CD8-positive, alpha-beta memory T cell (primary cell): ENCODE measurements at regions not wholly inside any gene's neighbourhood (a gene's known extent, or its start where the extent isn't known, plus 50 kb on each side); places are given as distances from the start of the nearest gene placed in this dataset.
"Not testable (repeated sequence)": the region's sequence is repeated elsewhere in the genome, so short reads cannot be mapped to it uniquely, and the experiment has no call there.

ENCODE experiments used
- CTCF ChIA-PET: fragments of 350-600 bp; sonication (Branson Sonifier 250); formaldehyde crosslinking; loops from one replicate; lab custom pipeline; 2021; ENCODE audit warnings: antibody characterized with exemption; lab: Charles Lee
- POLR2A ChIA-PET: fragments of 350-600 bp; sonication (Branson Sonifier 250); formaldehyde crosslinking; loops from one replicate; lab custom pipeline; 2021; ENCODE audit warnings: antibody characterized with exemption; lab: Charles Lee
- DNase-seq, 5 donors: peaks; one replicate each; pipeline versions ENCODE4 v3.0.0 to v3.0.0-alpha.2; 2020 to 2022; ENCODE audit warnings: mixed read lengths in 1 of 5
- H3K27ac ChIP-seq: one replicate; pipeline ENCODE4 v1.7.0; 2013; ENCODE audit warnings: low read depth, mild to moderate bottlenecking, low read length, moderate library complexity
- H3K27me3 ChIP-seq: 2 replicates; pipeline ENCODE4 v1.7.0; 2013; ENCODE audit warnings: low read length, mild to moderate bottlenecking; ENCODE audit not compliant: insufficient read depth, poor library complexity, severe bottlenecking
- H3K36me3 ChIP-seq: 2 replicates; pipeline ENCODE4 v1.7.0; 2013; ENCODE audit warnings: mild to moderate bottlenecking, low read length, moderate library complexity; ENCODE audit not compliant: insufficient read depth
- H3K4me1 ChIP-seq: 2 replicates; pipeline ENCODE4 v1.7.0; 2013; ENCODE audit warnings: mild to moderate bottlenecking, low read length, moderate library complexity; ENCODE audit not compliant: insufficient read depth
- H3K4me3 ChIP-seq: 2 replicates; pipeline ENCODE4 v1.7.0; 2013; ENCODE audit warnings: mild to moderate bottlenecking, low read length
- H3K9me3 ChIP-seq: 2 replicates; pipeline ENCODE4 v1.7.0; 2013; ENCODE audit warnings: mild to moderate bottlenecking, low read length
- H3K27ac Mint-ChIP-seq, 8 donors: one replicate each; pipeline ENCODE4 v1.8.0; 2020 to 2021; ENCODE audit warnings: mixed read lengths in 8 of 8, mild to moderate bottlenecking in 6 of 8, inconsistent platforms in 3 of 8, moderate library complexity in 3 of 8
- H3K27me3 Mint-ChIP-seq, 2 donors: one replicate each; pipeline ENCODE4 v1.8.0; 2020 to 2021; ENCODE audit warnings: mixed read lengths in 2 of 2, mild to moderate bottlenecking in 1 of 2, moderate library complexity in 1 of 2
- H3K36me3 Mint-ChIP-seq, 3 donors: one replicate each; pipeline ENCODE4 v1.8.0; 2020 to 2021; ENCODE audit warnings: mixed read lengths in 3 of 3, inconsistent platforms in 1 of 3, mild to moderate bottlenecking in 1 of 3
- H3K4me1 Mint-ChIP-seq, 3 donors: one replicate each; pipeline ENCODE4 v1.8.0; 2020 to 2021; ENCODE audit warnings: mixed read lengths in 3 of 3, inconsistent platforms in 1 of 3, mild to moderate bottlenecking in 1 of 3
- H3K4me3 Mint-ChIP-seq, 7 donors: one replicate each; pipeline ENCODE4 v1.8.0; 2020 to 2021; ENCODE audit warnings: mixed read lengths in 7 of 7, mild to moderate bottlenecking in 6 of 7, moderate library complexity in 4 of 7, inconsistent platforms in 2 of 7
- H3K9me3 Mint-ChIP-seq, 5 donors: one replicate each; pipeline ENCODE4 v1.8.0; 2020 to 2022; ENCODE audit warnings: mixed read lengths in 5 of 5, mild to moderate bottlenecking in 3 of 5, moderate library complexity in 2 of 5, inconsistent platforms in 1 of 5

DNA sequence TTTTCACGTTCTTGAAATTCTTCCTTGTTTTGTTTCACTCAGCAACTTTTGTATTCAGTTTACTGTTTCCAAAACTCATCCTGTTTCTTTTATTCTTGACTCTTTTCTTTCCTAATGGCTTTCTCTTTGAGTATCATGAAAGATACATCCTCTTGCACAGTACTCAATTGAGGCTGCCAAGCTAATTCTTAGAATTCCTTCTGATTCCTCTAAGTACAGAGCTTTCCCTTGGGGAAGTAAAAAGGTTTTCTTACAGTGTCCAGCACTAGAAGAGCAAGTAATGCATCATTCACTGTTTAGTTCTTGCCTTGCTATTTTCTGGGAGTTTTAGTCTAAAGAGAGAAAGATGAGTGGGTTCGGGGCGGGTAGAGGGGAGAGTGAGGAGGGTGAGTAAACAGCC, 154.1 kb downstream of the NEDD1 start:
- ChIA-PET POLR2A (no interaction called here), CTCF (no interaction called here)
- Mint-ChIP-seq H3K9me3 (peaks cover 0 to 9% (median 4%) of the 10 kb centered on the region in 5 donors), H3K4me1 (no peaks in the 10 kb centered on the region), H3K36me3 (no peaks in the 10 kb centered on the region), H3K27ac (no peak overlapping the region), H3K27me3 (peaks cover 9 to 19% of the 10 kb centered on the region in 2 donors), H3K4me3 (no peak overlapping the region)
- H3K27me3 ChIP-seq: no peaks in the 10 kb centered on the region
- H3K4me1 ChIP-seq: no peaks in the 10 kb centered on the region
- no peaks in the 10 kb centered on the region for H3K9me3 ChIP-seq
- no peak overlapping the region for H3K4me3 ChIP-seq
- no peak for DNase-seq
- no peak overlapping the region for H3K27ac ChIP-seq
- no peaks in the 10 kb centered on the region for H3K36me3 ChIP-seq

DNA sequence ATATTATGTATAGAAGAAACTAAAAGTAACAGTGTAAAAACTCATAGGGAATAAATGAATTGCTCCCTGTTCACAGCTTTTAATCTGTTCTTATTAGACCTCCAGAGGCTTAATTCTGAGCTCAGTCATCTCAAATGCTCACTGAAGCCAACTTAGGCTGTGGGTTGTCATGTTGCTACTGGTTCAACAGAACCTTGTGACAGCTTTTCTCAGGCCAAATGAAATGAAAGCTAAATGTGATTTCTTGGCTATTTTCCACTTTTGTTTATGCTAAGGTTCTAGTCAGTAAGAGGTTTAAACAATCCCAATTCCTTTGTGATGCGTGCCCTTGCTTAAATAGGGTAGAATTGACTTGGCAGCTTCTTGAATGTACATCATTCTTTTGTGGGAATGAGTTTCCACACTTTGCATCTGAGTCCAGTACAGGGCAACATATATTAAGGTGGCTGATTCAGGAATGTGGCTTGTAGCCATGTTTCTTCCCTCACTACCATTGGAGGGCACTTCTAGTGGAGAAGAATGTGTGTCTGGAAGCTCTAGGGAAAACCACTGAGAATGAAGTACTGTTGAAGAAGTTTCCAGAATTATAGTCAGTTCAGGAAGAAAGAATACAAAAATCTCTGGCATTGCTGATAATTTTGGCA, 156.4 kb downstream of the NEDD1 start:
- Mint-ChIP-seq H3K27me3 (peaks cover 9 to 19% of the 10 kb centered on the region in 2 donors), H3K36me3 (no peaks in the 10 kb centered on the region), H3K27ac (no peak overlapping the region), H3K9me3 (peaks cover 0 to 3% (median 0%) of the 10 kb centered on the region in 5 donors), H3K4me1 (no peaks in the 10 kb centered on the region), H3K4me3 (no peak overlapping the region)
- Histone ChIP-seq H3K4me1 (no peaks in the 10 kb centered on the region), H3K4me3 (no peak overlapping the region), H3K27me3 (no peaks in the 10 kb centered on the region), H3K9me3 (no peaks in the 10 kb centered on the region), H3K36me3 (no peaks in the 10 kb centered on the region), H3K27ac (no peak overlapping the region)
- no peak for DNase-seq
- ChIA-PET POLR2A (no interaction called here), CTCF (no interaction called here)

DNA sequence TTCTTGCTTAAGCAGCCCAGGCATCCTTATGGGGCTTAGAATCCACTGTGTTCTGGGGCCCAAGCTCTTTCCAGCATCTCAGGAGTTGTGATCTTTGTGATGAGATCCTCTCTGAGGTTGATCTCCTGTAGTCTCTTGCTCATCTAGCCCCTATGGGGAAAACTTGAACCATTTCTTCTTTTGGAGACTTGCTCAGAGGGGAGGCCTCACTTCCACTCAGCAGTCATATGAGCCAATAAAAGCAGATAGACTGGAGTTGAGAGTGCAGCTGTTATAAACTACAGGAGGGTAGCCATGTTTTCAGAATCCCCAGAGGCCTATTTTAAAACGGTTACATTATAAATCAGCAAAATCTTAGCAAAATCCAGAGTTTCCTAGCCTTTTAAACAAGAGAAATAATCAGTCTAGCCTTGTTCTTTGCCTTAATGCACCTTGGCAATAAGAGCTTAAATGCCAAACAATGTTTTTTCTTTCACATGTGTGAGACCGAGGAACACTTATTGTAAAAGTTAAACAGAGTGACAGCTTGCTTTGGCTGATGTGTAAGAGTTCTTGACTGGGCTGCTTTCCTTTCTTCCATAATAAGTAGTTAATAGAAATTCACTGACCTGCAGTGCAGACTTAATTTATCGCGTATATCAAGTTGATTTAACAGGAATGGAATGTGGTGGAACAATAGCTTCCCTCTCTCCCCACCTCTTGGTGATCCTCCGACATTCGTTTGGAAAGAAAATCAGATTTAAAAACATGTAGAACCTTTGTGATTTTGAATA, 168.3 kb downstream of the NEDD1 start:
- Mint-ChIP-seq H3K4me3 (no peak overlapping the region), H3K27me3 (peaks cover 5 to 8% of the 10 kb centered on the region in 2 donors), H3K36me3 (peaks cover 0 to 4% (median 0%) of the 10 kb centered on the region in 3 donors), H3K4me1 (no peaks in the 10 kb centered on the region), H3K9me3 (no peaks in the 10 kb centered on the region), H3K27ac (no peak overlapping the region)
- no peaks in the 10 kb centered on the region for H3K9me3 ChIP-seq
- POLR2A ChIA-PET: no interaction called here
- no peaks in the 10 kb centered on the region for H3K4me1 ChIP-seq
- no peaks in the 10 kb centered on the region for H3K27me3 ChIP-seq
- no peak overlapping the region for H3K27ac ChIP-seq
- H3K4me3 ChIP-seq: no peak overlapping the region
- DNase-seq: no peak
- CTCF ChIA-PET: no interaction called here
- H3K36me3 ChIP-seq: no peaks in the 10 kb centered on the region

DNA sequence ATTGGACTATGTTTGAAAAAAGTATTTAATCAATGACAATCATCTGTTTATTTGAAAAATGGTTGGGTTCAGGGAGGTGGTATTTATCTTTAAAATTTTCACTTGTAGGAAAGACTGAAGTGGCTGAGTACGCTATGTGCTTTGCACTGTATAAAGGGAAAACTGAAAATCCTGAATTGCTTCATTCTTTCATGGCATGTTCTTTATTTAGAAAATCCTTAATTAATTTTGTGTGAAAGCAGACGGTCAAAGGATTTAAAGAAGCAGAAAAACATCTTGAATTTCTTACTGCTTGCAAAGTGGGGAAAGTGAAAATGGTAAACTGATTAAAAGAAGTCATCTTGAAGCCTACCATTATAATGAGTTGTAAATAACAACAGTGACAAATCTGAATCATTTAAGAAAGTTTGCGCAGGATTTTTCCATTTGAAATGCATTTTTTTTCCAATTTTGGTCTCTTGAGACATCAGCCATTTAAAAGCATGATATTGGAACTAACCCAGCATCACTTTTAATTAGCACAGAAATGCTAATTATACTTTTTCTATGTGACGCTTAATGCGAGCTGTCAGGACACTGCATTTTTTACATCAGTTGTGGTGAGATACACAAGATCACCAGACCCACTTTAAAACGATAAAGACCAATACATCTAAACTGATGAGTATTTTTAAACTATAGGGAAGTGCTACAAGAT, 169.0 kb downstream of the NEDD1 start:
- H3K9me3 ChIP-seq: no peaks in the 10 kb centered on the region
- no peaks in the 10 kb centered on the region for H3K36me3 ChIP-seq
- CTCF ChIA-PET: no interaction called here
- no peaks in the 10 kb centered on the region for H3K4me1 ChIP-seq
- Mint-ChIP-seq H3K4me1 (no peaks in the 10 kb centered on the region), H3K27ac (no peak overlapping the region), H3K9me3 (no peaks in the 10 kb centered on the region), H3K4me3 (no peak overlapping the region), H3K36me3 (peaks cover 0 to 4% (median 0%) of the 10 kb centered on the region in 3 donors), H3K27me3 (peaks cover 5 to 8% of the 10 kb centered on the region in 2 donors)
- POLR2A ChIA-PET: no interaction called here
- no peaks in the 10 kb centered on the region for H3K27me3 ChIP-seq
- H3K27ac ChIP-seq: no peak overlapping the region
- no peak overlapping the region for H3K4me3 ChIP-seq
- no peak for DNase-seq

DNA sequence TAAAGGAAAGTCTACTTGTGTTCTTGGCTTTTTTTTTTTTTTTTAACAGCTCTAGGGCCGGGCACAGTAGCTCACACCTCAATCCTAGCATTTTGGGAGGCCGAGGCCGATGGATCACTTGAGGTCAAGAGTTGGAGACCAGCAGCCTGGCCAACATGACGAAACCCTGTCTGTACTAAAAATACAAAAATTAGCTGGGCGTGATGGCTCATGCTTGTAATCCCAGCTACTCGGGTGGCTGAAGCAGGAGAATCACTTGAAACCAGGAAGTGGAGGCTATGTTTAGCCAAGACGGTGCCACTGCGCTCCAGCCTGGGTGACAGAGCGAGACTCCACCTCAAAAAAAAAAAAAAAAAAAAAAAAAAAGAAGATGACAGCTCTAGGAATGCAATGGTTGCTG, 169.9 kb downstream of the NEDD1 start:
- H3K4me1 ChIP-seq, DNase-seq, H3K4me3 Mint-ChIP-seq, H3K27ac Mint-ChIP-seq, H3K27ac ChIP-seq, H3K9me3 Mint-ChIP-seq, H3K9me3 ChIP-seq, H3K36me3 ChIP-seq, H3K27me3 ChIP-seq, CTCF ChIA-PET, H3K4me3 ChIP-seq, H3K36me3 Mint-ChIP-seq, POLR2A ChIA-PET, H3K27me3 Mint-ChIP-seq, H3K4me1 Mint-ChIP-seq: not testable (repeated sequence)

DNA sequence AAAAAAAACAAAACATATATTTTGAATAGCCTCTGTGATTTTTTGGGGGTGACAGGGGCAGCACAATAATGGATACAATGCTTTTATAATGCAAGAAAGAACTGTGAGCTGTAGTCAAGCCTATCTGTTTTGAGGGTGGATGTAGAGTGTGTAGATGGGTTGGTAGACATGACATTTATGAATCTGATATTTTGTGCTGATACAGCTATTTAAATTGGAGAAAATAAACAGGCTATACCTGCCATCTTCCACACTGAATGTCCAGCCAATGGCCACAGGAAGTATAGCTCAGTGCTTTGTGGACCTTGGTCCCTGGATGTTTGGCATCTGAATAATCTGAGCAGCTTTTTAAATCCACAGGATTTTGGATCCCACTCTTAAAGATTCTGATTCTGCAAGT, 175.0 kb downstream of the NEDD1 start:
- Mint-ChIP-seq H3K4me1 (no peaks in the 10 kb centered on the region), H3K36me3 (peaks cover 0 to 4% (median 0%) of the 10 kb centered on the region in 3 donors), H3K4me3 (no peak overlapping the region), H3K27me3 (peaks cover 5 to 11% of the 10 kb centered on the region in 2 donors), H3K9me3 (no peaks in the 10 kb centered on the region), H3K27ac (no peak overlapping the region)
- ChIA-PET POLR2A (no interaction called here), CTCF (no interaction called here)
- Histone ChIP-seq H3K9me3 (no peaks in the 10 kb centered on the region), H3K27me3 (no peaks in the 10 kb centered on the region), H3K27ac (no peak overlapping the region), H3K4me1 (no peaks in the 10 kb centered on the region), H3K4me3 (no peak overlapping the region), H3K36me3 (no peaks in the 10 kb centered on the region)
- no peak for DNase-seq

DNA sequence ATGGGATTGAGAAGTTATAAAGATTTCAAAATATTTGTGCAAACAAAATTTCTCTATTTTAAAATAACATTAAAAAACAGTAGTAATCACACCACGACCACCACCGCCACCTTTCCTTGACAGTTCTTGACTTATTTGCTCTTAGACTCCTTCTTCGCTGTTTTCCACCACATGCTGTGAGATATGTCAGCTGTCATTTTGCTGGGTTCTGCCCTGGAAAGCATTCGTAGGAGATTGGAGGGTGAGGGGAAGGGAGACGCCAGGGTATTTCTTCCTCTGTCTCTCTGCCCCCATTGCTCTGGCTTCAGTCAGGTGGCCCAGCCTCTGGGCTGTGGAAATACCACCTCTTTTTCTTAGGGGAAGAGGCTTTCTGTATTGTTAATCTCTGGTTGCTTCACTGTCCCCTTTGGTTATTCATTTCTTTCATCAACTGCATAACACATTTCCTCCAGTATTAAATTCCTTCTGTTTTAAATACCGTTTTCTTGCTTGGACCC, 186.2 kb downstream of the NEDD1 start:
- Mint-ChIP-seq H3K27me3 (peaks cover 5 to 6% of the 10 kb centered on the region in 2 donors), H3K4me3 (no peak overlapping the region), H3K9me3 (no peaks in the 10 kb centered on the region), H3K27ac (no peak overlapping the region), H3K4me1 (no peaks in the 10 kb centered on the region), H3K36me3 (no peaks in the 10 kb centered on the region)
- no peak for DNase-seq
- Histone ChIP-seq H3K36me3 (no peaks in the 10 kb centered on the region), H3K9me3 (no peaks in the 10 kb centered on the region), H3K4me1 (no peaks in the 10 kb centered on the region), H3K27ac (no peak overlapping the region), H3K27me3 (no peaks in the 10 kb centered on the region), H3K4me3 (no peak overlapping the region)
- POLR2A ChIA-PET: no interaction called here
- CTCF ChIA-PET: no interaction called here

DNA sequence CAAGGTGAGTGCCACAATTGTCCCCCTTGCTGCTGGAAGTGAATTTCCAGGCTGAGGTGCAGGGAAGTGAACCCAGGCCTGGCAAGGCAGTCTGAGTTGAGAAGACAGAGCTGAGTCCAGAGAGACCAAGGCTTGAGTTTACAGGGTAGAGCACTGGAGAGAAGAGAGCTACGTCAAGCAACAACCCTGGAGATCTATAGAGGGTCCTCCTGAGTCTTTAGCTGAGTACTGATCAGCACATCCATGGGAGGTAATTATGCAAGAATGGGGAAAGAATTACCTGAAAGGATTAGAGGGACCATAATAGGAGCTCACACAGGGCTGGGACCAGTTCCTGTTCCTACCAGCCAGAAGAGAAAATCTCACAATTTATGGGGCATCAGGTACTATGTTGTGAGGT, 190.7 kb downstream of the NEDD1 start:
- POLR2A ChIA-PET: no interaction called here
- peaks cover 0 to 3% of the 10 kb centered on the region in 2 donors for H3K27me3 Mint-ChIP-seq
- H3K4me1 ChIP-seq: no peaks in the 10 kb centered on the region
- CTCF ChIA-PET: no interaction called here
- H3K9me3 ChIP-seq: no peaks in the 10 kb centered on the region
- H3K36me3 ChIP-seq: no peaks in the 10 kb centered on the region
- H3K27ac ChIP-seq: no peak overlapping the region
- no peaks in the 10 kb centered on the region for H3K27me3 ChIP-seq
- H3K4me3 ChIP-seq: no peak overlapping the region
- no peak for DNase-seq
- H3K4me1 Mint-ChIP-seq: no peaks in the 10 kb centered on the region
- H3K4me3 Mint-ChIP-seq: no peak overlapping the region
- H3K27ac Mint-ChIP-seq: no peak overlapping the region
- H3K9me3 Mint-ChIP-seq: peaks cover 2 to 10% (median 4%) of the 10 kb centered on the region in 5 donors
- no peaks in the 10 kb centered on the region for H3K36me3 Mint-ChIP-seq
